ENCODE measurements at regions not wholly inside any gene's neighbourhood (a gene's known extent, or its start where the extent isn't known, plus 50 kb on each side); places are given as distances from the start of the nearest gene placed in this dataset.

- no peak for DNase-seq
These were observed 141.1 kb upstream of the MGMT start for GRCh38 chr10:129325893-129326292.

DNA sequence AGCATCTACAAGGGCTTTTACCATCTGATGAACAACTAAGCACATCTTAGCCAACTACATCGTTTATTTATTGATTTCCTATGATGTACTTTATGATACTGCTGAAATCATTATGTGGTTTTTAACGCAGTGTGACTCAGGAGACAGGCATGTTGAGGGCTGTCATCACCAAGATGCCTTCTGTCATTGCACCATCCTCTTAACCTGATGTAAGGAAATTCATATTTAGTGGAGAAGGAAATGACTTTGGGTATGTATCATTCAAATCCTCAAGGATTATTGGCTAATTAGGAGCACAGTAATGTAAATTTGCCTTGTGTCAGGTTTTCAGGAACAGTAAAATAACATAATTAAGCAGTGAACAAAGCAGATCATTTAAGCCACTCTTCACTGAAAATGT lies 138.5 kb upstream of the MGMT start:
- no peak for DNase-seq

- DNase-seq = no peak
These were observed 137.5 kb upstream of the MGMT start for GRCh38 chr10:129329385-129330055.

GRCh38 chr10:129330211-129330610 lies 136.8 kb upstream of the MGMT start:
- DNase-seq = no peak

GRCh38 chr10:129331207-129331838 lies 135.7 kb upstream of the MGMT start:
- DNase-seq = no peak

GRCh38 chr10:129331839-129332220 lies 135.2 kb upstream of the MGMT start:
- DNase-seq = no peak

DNA sequence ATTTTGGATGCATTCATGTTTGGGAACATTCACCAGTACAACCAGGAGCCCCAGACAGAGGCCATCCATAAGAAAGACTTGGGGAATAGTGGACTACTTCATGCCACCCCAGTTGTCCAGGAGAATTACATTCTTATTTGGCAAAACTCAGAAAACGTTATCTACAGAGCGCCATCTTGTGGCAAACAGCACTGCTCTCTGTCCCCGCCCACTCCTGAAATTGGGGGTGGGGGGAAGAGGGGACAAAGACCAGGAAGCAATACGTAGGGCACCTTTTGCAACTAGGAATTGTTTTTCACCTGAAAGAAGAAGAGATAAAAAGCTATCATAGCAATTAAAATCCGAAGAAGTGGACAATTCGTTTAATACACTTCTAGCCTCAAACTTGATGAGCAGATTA lies 134.6 kb upstream of the MGMT start:
- DNase-seq = no peak

- DNase-seq = no peak
These were observed 133.3 kb upstream of the MGMT start for GRCh38 chr10:129333706-129334105.

DNA sequence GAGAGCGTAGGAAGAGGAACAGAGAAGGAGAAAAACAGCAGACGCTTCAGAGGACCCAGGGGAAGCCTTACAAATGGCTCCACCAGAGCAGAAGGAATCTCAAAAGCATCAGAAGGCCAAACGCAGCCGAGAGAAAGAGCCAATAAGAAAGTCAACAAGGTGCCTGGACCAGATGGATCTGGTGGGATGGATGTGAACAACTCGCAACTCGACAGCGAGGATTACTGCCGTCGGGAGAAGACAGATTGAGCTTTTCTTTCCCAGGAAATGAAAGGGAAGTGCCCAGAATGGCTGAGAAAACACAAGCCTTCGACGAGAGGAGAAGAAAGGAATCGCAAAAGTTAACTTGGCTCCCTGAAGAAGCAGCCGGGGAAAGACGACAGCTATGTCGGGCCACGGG lies 132.8 kb upstream of the MGMT start:
- DNase-seq = no peak

DNA sequence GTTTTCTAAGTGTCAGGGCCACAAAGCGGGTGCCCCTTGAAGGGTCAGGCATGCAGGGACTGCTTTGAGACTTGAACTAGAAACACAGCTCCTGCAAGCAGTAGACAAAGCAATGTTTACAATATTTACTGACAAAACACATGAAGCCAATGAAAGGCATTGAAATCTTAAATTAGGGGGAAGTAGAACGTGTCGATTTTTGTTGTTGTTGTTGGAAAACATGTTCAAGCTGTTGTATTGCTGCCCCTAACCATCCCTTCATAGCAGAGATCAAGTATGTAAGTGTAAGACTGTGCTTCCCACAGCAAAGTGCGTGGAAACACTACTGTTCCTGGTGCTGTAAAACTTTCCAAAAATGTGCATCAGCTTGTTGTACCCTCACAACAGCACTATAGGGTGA lies 131.6 kb upstream of the MGMT start:
- no peak for DNase-seq

- no peak for DNase-seq
These were observed 131.1 kb upstream of the MGMT start for GRCh38 chr10:129335942-129336341.

- DNase-seq = no peak
These were observed 127.8 kb upstream of the MGMT start for GRCh38 chr10:129339191-129339590.

- no peak for DNase-seq
These were observed 127.2 kb upstream of the MGMT start for GRCh38 chr10:129339841-129340240.

DNA sequence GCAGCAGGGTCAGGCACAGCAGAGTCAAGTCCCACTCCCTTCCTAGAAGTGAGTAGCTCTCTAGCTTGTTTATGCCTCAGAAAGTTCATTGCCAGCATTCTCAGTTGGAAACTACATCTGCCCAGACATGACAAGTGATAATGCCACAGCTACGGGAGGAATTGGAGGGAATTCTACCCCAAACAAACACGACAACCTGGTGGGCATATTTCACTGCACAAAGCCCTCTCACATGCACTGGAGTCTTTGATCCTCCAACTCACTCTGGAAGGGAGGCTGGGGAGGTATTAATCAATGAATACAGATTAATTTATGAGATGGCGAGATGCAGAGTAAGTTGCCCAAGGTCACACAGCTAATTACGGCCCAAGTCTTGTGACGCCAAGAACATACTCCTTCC lies 126.0 kb upstream of the MGMT start:
- no peak for DNase-seq

- DNase-seq = no peak
These were observed 124.7 kb upstream of the MGMT start for GRCh38 chr10:129342385-129342784.

GRCh38 chr10:129343141-129343540 lies 123.9 kb upstream of the MGMT start:
- no peak for DNase-seq

DNA sequence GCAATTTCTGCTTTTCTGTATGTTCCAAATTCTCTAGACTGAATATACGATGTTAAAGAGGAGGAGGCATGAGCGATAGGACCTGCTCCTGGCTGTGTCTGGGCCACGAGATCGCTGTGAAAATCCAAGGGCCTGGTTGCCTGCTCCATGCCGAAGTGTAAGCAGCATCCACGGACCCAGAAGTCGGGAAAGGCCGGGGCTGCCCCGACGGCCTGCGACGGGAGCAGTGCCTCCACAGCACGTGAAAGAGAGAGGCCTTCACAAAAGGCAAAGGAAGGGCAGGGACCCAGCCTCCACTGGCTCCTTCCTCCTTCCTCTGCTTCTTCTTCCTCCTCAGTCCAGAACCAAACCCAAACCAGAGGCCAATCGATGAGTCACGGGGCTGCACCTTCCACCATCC lies 122.9 kb upstream of the MGMT start:
- DNase-seq = no peak

DNA sequence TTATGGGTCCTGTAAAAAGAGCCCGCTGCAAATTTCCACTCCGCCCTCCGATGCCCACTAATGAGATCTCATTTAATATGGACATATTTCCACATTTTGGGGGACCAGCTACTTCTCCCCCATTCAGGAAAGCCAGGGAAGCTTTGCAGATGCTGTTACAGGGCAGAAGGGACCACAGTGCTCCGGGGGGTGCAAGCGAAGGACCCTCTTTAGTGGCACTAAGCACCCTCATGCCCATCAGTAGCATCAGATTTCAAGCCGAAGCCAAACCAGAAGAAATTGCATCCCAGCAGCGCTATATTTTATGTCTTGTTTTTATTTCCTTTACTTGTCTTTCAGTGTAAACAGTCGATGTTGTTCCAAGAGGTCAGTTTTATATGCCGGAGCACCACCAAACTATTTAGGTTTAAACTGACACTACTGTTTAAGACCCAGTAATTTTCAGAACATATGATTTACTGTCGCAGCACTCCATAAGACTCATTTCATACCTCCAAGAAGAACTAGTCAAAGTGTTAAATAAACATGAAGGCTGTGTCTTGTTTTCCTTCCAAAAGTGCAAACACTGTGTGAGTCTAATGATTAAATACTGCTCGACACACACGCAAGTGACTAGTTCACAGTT lies 122.2 kb upstream of the MGMT start:
- no peak for DNase-seq

GRCh38 chr10:129345763-129346162 lies 121.3 kb upstream of the MGMT start:
- no peak for DNase-seq

- no peak for DNase-seq
These were observed 116.4 kb upstream of the MGMT start for GRCh38 chr10:129350690-129351089.

DNA sequence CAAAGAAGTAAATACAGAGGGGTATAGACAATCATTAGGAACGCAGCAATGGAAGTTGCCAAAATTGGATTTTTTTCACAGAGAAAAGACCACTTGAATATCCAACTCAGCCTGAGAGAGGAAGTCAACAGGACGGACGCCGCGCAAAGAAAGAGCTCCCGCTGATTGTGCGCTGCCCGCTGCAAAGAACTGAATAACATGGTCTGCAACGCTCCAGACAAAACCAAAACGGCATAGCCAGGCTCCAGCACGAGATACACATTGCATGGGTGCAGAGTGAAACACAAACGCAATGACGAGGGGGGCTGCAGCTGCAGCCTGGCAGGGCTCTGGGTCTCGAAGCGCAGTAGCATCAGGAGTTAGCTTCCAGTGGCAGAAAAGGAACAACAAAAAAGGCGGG lies 113.9 kb upstream of the MGMT start:
- no peak for DNase-seq

GRCh38 chr10:129360046-129360445 lies 107.0 kb upstream of the MGMT start:
- DNase-seq = no peak

- no peak for DNase-seq
These were observed 105.2 kb upstream of the MGMT start for GRCh38 chr10:129361676-129362376.

GRCh38 chr10:129364949-129365348 lies 102.1 kb upstream of the MGMT start:
- DNase-seq = no peak
